Hepatocyte (in vitro differentiated cells): ENCODE measurements at regions not wholly inside any gene's neighbourhood (a gene's known extent, or its start where the extent isn't known, plus 50 kb on each side); places are given as distances from the start of the nearest gene placed in this dataset.
A peak's percentile ranks its signal among the peaks of the same experiment; 100 is the strongest.
"Not testable (repeated sequence)": the region's sequence is repeated elsewhere in the genome, so short reads cannot be mapped to it uniquely, and the experiment has no call there.

Experiments used
- DNase-seq: peaks from one replicate; pipeline ENCODE4 v3.0.0-alpha.2; 2016; ENCODE audit warnings: low spot score
- H2AFZ ChIP-seq: fragments of 200-600 bp; sonication (generic); 2 replicates; pipeline ENCODE4 v1.6.0; 2016; ENCODE audit warnings: antibody characterized with exemption, mild to moderate bottlenecking
- H3K27ac ChIP-seq: fragments of 200-600 bp; sonication (generic); 2 replicates; pipeline ENCODE4 v1.5.1; 2016; ENCODE audit warnings: mild to moderate bottlenecking
- H3K27me3 ChIP-seq: fragments of 200-600 bp; sonication (generic); 2 replicates; pipeline ENCODE4 v1.6.1; 2016
- H3K36me3 ChIP-seq: fragments of 200-600 bp; sonication (generic); replicated peaks from 2 replicates; pipeline ENCODE4 v1.5.1; 2016; ENCODE audit warnings: low read depth; ENCODE audit not compliant: insufficient read depth
- H3K4me1 ChIP-seq: fragments of 200-600 bp; sonication (generic); 2 replicates; pipeline ENCODE4 v1.5.1; 2016; ENCODE audit warnings: mild to moderate bottlenecking, moderate library complexity; ENCODE audit not compliant: insufficient read depth
- H3K4me2 ChIP-seq: fragments of 200-600 bp; sonication (generic); 2 replicates; pipeline ENCODE4 v1.6.0; 2016
- H3K4me3 ChIP-seq: fragments of 200-600 bp; sonication (generic); 2 replicates; pipeline ENCODE4 v1.5.1; 2016; ENCODE audit warnings: mild to moderate bottlenecking
- H3K79me2 ChIP-seq: fragments of 200-600 bp; sonication (generic); 2 replicates; pipeline ENCODE4 v1.6.0; 2017; ENCODE audit warnings: mild to moderate bottlenecking
- H3K9me2 ChIP-seq: fragments of 200-600 bp; sonication (generic); replicated peaks from 2 replicates; pipeline ENCODE4 v1.6.0; 2017; ENCODE audit warnings: mild to moderate bottlenecking; ENCODE audit not compliant: insufficient read depth
- H3K9me3 ChIP-seq: fragments of 200-600 bp; sonication (generic); 2 replicates; pipeline ENCODE4 v1.5.1; 2016; ENCODE audit warnings: low read depth, mild to moderate bottlenecking
- H4K20me1 ChIP-seq: fragments of 200-600 bp; sonication (generic); 2 replicates; pipeline ENCODE4 v1.6.0; 2016; ENCODE audit warnings: mild to moderate bottlenecking; ENCODE audit not compliant: insufficient read depth, poor library complexity, severe bottlenecking
- EZH2 ChIP-seq: fragments of 200-600 bp; sonication (generic); IDR thresholded peaks from 2 replicates; pipeline ENCODE4 v1.6.1; 2016; ENCODE audit warnings: antibody characterized with exemption, mild to moderate bottlenecking, borderline replicate concordance
- EZH2phosphoT487 ChIP-seq: fragments of 200-600 bp; sonication (generic); IDR thresholded peaks from one replicate; pipeline ENCODE4 v1.6.1; 2018; ENCODE audit warnings: antibody characterized with exemption, mild to moderate bottlenecking, low read depth, moderate library complexity; ENCODE audit not compliant: unreplicated experiment, severe bottlenecking
- WGBS: methylation state at CpG from one replicate; pipeline ENCODE4 v1.1.6; 2016; ENCODE audit warnings: low lambda C conversion rate; ENCODE audit errors: missing lambda C conversion rate; 5-methylcytosine and 5-hydroxymethylcytosine counted together
- TF ChIP-seq, protein P1 (sequence below): fragments of 200-600 bp; sonication (generic); IDR thresholded peaks from 2 replicates; pipeline ENCODE4 v1.5.1; 2016; ENCODE audit warnings: antibody characterized with exemption, mild to moderate bottlenecking; ENCODE audit not compliant: poor library complexity

DNA sequence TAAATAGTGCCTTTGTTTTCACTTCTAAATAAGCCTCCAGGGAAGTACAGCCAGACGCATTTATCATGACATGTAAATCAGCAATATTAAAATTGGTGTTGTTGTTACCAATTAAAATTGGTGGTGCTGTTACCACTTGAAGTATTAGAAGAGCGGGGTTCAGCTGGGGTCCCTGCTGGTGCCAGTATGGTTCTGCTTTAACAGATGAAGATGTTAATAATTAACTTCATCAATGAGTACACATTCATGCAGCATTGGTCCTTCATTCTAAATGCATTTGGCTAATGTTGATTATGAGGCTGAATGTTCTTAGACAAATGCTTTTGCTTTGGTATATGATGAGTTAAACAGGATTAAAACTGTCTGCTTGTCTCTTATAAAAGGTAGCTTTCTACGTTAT is 67.6 kb upstream of the TMC1 start:
- Histone ChIP-seq H4K20me1 (no peaks in the 10 kb centered on the region), H3K9me2 (no peaks in the 10 kb centered on the region), H3K4me1 (peaks cover 11% of the 10 kb centered on the region), H2AFZ (no peak overlapping the region), H3K79me2 (no peaks in the 10 kb centered on the region), H3K27ac (no peak overlapping the region), H3K36me3 (no peaks in the 10 kb centered on the region), H3K9me3 (no peaks in the 10 kb centered on the region), H3K27me3 (no peaks in the 10 kb centered on the region), H3K4me3 (no peak overlapping the region), H3K4me2 (no peak overlapping the region)
- WGBS, result 87% methylated on average over 3 of the region's 3 CpGs
- DNase-seq, result no peak
- TF ChIP-seq EZH2 (no peak), EZH2phosphoT487 (no peak)
- TF ChIP-seq, protein P1, sequence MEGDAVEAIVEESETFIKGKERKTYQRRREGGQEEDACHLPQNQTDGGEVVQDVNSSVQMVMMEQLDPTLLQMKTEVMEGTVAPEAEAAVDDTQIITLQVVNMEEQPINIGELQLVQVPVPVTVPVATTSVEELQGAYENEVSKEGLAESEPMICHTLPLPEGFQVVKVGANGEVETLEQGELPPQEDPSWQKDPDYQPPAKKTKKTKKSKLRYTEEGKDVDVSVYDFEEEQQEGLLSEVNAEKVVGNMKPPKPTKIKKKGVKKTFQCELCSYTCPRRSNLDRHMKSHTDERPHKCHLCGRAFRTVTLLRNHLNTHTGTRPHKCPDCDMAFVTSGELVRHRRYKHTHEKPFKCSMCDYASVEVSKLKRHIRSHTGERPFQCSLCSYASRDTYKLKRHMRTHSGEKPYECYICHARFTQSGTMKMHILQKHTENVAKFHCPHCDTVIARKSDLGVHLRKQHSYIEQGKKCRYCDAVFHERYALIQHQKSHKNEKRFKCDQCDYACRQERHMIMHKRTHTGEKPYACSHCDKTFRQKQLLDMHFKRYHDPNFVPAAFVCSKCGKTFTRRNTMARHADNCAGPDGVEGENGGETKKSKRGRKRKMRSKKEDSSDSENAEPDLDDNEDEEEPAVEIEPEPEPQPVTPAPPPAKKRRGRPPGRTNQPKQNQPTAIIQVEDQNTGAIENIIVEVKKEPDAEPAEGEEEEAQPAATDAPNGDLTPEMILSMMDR, result no peak

DNA sequence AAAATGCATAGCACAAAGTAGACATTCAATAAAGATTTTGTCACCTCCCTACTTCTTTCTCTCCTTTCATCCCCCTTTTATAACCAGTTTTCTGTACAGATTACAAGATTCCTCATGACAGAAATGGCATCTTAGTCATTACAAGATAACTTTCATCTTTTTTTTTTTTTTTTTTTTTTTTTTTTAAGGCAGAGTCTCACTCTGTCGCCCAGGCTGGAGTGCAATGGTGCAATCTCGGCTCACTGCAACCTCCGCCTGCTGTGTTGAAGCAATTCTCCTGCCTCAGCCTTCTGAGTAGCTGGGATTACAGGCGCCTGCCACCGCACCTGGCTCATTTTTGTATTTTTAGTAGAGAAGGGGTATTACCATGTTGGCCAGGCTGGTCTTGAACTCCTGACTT is 75.2 kb upstream of the TMC1 start:
- H3K9me3 ChIP-seq, H3K4me3 ChIP-seq, H4K20me1 ChIP-seq, H3K79me2 ChIP-seq, H3K4me2 ChIP-seq, H3K9me2 ChIP-seq, H3K27me3 ChIP-seq, DNase-seq, H2AFZ ChIP-seq, H3K36me3 ChIP-seq, H3K27ac ChIP-seq: not testable (repeated sequence)
- peaks cover 15% of the 10 kb centered on the region for H3K4me1 ChIP-seq
- WGBS, result 93% methylated on average over 5 of the region's 5 CpGs

DNA sequence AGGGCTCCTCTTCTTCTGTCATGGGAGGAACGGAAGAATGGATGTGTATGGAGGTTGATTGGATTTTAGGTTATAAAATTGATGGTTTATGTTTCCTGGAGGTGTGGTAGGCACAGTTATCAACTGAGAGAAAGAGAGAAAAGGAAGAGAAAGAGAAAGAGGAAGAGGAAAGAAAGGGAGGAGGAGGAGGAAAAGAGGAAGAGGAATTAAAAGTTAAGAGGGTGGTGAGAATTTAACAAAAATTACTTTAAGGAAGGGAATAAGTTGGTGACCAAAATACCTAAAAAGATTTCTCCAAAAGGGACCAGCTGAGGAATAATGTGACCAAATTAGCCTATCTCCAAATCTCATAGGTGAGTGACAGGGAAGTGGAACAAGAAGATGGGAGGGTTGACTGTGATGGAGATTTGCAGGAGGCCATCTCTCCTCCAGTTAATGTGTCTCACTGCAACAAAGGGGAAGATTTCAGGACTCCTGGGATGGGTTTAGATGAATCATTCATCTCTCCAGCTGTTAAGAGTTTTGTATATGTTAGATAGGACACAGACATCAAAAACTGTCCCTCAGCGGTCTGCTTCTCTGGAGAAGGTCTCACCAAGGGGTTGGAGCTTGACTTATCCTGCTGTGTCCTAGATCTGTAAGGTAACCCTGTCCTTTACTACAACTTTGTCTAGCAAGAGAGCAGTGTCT is 76.0 kb upstream of the TMC1 start:
- Histone ChIP-seq H3K9me2 (no peaks in the 10 kb centered on the region), H3K36me3 (no peaks in the 10 kb centered on the region), H2AFZ (no peak overlapping the region), H3K27ac (no peak overlapping the region), H4K20me1 (no peaks in the 10 kb centered on the region), H3K9me3 (no peaks in the 10 kb centered on the region), H3K4me3 (no peak overlapping the region), H3K27me3 (no peaks in the 10 kb centered on the region), H3K79me2 (no peaks in the 10 kb centered on the region), H3K4me1 (peaks cover 15% of the 10 kb centered on the region), H3K4me2 (no peak overlapping the region)
- 85% methylated on average over 2 of the region's 2 CpGs for WGBS
- no peak for DNase-seq
- TF ChIP-seq EZH2, result no peak

DNA sequence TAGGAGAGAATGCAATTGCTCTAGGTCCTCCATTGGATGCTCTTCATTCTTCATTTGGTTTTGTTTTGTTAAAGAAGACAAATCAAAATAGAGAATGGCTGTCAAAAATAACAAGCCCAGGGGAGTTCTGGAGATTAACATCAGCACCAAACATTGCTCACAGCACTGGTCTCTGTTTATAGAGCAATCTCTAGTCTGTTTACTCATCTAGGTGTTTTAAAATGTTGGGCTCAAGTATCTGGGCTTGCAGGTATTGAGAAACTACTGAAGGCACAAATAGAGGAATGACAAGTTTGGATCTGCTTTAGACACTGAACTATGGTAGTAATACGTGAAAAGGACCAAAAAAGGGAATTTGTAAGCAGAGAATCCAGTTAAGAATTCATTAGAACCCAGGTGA is 77.0 kb upstream of the TMC1 start:
- H2AFZ ChIP-seq, result no peak overlapping the region
- H4K20me1 ChIP-seq, result no peaks in the 10 kb centered on the region
- no peak for DNase-seq
- H3K9me3 ChIP-seq, result no peaks in the 10 kb centered on the region
- H3K27ac ChIP-seq, result peak overlapping the region; percentile 22
- H3K27me3 ChIP-seq, result no peaks in the 10 kb centered on the region
- H3K9me2 ChIP-seq, result no peaks in the 10 kb centered on the region
- TF ChIP-seq, protein P1, result no peak
- TF ChIP-seq EZH2phosphoT487, result no peak
- TF ChIP-seq EZH2, result no peak
- H3K4me1 ChIP-seq, result peaks cover 15% of the 10 kb centered on the region
- no peaks in the 10 kb centered on the region for H3K36me3 ChIP-seq
- 26% methylated on average over 1 of the region's 1 CpG for WGBS
- no peak overlapping the region for H3K4me2 ChIP-seq
- H3K79me2 ChIP-seq, result no peaks in the 10 kb centered on the region
- H3K4me3 ChIP-seq, result no peak overlapping the region
